Coronary artery (tissue), 2 donors: ENCODE measurements at regions not wholly inside any gene's neighbourhood (a gene's known extent, or its start where the extent isn't known, plus 50 kb on each side); places are given as distances from the start of the nearest gene placed in this dataset.

ENCODE experiments used
- DNase-seq: peaks from one replicate; pipeline ENCODE4 v3.0.0-alpha.2; 2017; ENCODE audit warnings: low spot score
- H3K27ac ChIP-seq, 2 donors: fragments of 200-600 bp; sonication (generic); one replicate each; pipeline ENCODE4 v1.5.1; 2016 to 2019
- H3K4me3 ChIP-seq: fragments of 200-600 bp; sonication (generic); 2 replicates; pipeline ENCODE4 v1.5.1; 2016; ENCODE audit warnings: mild to moderate bottlenecking, moderate library complexity
- TF ChIP-seq, protein P1 (sequence below): fragments of 200-600 bp; sonication (generic); IDR thresholded peaks from one replicate; pipeline ENCODE4 v1.5.1; 2019; ENCODE audit warnings: antibody characterized with exemption

DNA sequence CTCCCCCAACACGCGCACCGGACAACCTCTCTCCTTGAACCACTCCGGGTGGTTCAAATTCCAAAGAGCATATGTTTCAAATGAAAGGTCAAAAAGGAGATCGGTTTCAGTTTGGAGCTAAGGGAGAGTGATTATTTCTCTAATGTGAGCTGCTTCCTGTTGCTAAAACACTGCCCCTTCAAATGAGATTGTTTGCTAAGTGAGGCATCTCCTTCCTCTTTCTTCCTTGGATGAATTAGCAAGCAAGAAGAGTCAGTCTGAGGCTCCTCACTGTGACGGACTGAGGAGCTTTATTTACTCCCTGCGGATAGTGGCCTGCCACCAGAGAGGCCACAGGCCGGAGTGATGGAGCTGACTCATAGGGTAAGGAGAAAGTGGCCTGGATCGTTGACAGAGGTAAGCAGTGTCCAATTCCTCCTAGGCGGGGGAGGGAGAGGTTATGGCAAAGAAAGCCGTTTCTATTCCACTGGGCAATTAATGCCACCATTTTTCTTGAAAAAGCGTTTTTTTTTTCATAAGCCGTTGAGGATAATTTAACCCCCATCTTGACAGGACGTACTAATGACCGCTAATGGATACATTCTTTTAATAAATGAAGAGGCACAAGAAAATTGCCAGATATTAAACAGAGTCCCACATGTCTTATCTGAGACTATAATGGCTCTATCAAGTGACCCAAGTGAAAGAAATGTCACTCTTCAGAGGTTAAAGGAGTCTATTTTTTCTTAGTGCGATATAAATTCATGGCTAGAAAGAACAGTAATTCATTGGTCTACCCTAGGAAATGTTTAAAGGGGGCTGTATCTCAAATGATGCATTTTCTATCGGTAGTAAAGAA is 167.0 kb upstream of the ANKRD28 start:
- H3K4me3 ChIP-seq: no peak overlapping the region
- TF ChIP-seq, protein P1, sequence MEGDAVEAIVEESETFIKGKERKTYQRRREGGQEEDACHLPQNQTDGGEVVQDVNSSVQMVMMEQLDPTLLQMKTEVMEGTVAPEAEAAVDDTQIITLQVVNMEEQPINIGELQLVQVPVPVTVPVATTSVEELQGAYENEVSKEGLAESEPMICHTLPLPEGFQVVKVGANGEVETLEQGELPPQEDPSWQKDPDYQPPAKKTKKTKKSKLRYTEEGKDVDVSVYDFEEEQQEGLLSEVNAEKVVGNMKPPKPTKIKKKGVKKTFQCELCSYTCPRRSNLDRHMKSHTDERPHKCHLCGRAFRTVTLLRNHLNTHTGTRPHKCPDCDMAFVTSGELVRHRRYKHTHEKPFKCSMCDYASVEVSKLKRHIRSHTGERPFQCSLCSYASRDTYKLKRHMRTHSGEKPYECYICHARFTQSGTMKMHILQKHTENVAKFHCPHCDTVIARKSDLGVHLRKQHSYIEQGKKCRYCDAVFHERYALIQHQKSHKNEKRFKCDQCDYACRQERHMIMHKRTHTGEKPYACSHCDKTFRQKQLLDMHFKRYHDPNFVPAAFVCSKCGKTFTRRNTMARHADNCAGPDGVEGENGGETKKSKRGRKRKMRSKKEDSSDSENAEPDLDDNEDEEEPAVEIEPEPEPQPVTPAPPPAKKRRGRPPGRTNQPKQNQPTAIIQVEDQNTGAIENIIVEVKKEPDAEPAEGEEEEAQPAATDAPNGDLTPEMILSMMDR: no peak
- H3K27ac ChIP-seq: no peak overlapping the region
- DNase-seq: no peak

DNA sequence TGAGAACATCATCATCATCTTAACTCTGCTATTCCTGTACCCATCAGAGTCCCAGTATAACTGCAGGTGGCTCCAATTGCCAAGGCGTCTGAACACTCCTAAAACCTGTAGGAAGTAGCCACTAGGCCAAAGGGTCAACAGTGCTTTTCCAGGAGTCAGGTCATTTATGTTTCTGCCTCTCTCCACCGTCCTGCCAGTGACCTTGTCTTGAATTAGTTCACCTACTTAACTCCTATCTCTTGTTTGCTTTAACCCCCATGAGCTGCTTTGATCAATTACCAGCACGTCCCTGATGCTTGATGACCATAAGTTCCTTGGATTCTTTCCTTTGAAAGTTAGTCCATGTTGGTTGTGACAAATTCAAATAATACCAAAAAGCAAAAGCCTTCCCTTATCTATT is 169.8 kb upstream of the ANKRD28 start:
- Histone ChIP-seq H3K4me3 (no peak overlapping the region), H3K27ac (no peak overlapping the region)
- no peak for DNase-seq
- TF ChIP-seq, protein P1: no peak

DNA sequence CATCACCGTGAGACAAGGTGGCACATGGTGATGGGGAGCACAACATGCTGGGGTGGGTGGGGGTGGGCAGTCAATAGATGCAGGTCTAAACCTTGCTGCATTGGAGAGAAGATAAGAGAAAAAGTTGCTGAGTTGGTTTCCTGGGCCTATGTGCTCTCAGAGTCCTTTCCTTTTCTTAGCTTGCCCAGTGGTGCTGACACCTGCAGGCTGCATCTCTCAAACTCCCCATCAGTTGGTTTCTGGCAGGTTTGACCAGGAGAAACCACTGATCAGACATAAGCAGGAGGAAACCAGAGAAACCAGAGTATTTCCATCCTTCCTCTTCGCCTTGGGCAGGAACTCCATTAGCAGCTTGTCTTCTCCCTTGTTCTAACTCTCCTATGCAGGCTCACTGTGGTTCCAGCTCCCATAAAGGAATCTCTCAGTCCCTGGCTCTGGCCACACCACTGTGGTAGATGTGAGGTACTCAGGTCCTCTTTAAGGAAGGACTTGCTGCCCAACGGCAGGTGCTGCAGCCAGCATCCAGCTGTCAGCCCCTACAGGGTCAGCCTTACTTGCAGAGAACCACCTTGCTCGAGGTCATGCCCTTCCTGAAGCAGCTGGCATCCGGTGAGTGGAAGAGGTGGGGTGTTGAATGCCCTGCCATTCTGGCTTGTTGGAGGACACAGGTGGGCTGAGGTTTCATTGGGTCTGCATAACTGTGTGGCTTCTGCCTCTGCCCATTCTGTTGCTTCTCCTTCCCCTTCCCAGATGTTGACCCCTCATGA is 172.3 kb upstream of the ANKRD28 start:
- TF ChIP-seq, protein P1: no peak
- DNase-seq: no peak
- no peak overlapping the region for H3K27ac ChIP-seq
- H3K4me3 ChIP-seq: no peak overlapping the region

DNA sequence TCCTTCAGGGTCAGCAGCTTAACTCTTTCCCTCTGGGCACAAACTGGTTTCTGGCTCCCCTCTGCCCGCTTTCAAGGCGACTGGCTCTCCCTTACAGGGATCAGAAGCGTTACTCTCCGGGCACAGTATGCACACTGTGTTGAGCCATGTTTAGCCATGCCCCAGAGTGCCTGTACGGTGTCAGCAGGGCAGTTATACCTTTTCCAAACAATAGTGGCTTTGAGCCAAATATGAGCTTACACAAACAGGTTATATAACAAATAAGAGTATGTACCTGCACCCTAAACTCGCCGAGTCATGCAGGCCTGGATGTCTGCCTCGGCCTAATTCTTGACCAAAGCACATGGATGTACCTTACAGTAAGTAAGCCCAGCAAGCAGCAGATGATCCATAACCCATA is 175.6 kb upstream of the ANKRD28 start:
- Histone ChIP-seq H3K27ac (no peak overlapping the region), H3K4me3 (no peak overlapping the region)
- DNase-seq: no peak
- TF ChIP-seq, protein P1: no peak

DNA sequence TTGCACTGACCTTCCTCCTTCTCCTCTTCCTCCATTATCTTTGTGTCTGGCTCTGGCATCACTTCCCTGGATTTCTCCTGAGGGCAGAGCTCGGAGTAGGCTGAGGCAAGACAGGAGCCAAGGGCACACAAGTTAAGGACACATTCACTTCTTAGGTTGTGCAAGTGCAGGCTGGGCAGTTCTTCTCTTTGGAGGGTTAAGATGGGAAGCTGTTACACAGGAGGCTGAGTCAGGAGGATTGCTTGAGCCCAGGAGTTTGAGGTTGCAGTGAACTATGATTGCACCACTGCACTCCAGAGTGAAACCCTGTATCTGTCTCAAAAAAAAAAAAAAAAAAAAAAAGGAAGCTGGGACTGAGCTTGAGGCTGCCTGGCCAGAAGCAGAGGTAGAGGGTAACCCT is 176.2 kb upstream of the ANKRD28 start:
- DNase-seq: no peak
- TF ChIP-seq, protein P1: no peak
- H3K4me3 ChIP-seq: no peak overlapping the region
- H3K27ac ChIP-seq: no peak overlapping the region

DNA sequence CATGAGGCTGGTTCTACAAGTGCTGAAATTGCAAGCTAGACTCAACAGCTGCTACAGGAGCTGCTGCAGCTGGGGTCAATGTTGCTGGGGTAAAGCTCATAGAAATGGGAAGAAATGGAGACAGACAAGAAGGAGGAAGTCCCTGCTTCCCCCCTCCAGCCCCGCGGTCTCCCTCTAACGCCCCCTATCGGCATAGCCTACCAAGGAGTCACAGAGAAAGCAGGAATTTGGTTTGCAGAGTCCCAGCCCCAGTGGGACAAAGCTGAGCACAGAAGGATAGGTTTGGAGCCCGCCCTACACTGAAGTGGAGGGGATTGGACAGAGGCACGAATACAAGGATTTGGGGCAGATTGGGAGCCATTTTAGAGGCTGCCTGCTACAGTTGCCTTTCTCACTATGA is 176.9 kb upstream of the ANKRD28 start:
- H3K27ac ChIP-seq: no peak overlapping the region
- no peak overlapping the region for H3K4me3 ChIP-seq
- no peak for DNase-seq
- TF ChIP-seq, protein P1: no peak
